Sigmoid colon (tissue), 3 donors: ENCODE measurements at regions not wholly inside any gene's neighbourhood (a gene's known extent, or its start where the extent isn't known, plus 50 kb on each side); places are given as distances from the start of the nearest gene placed in this dataset.

ENCODE experiments used
- CTCF ChIP-seq, 4 experiments: fragments of 450-650 bp in 3 of 4; fragments of 200-600 bp in 1 of 4; IDR thresholded peaks; one replicate each; pipeline ENCODE4 v1.5.1; 2016 to 2019; ENCODE audit warnings: antibody characterized with exemption in 4 of 4, mild to moderate bottlenecking in 3 of 4, moderate library complexity in 2 of 4
- POLR2A ChIP-seq, 2 donors: fragments of 450-650 bp; IDR thresholded peaks; one replicate each; pipeline ENCODE4 v1.6.1; 2016; ENCODE audit warnings: antibody characterized with exemption in 2 of 2, mild to moderate bottlenecking in 2 of 2, moderate library complexity in 2 of 2

GRCh38 chr3:117217760-117218316 lies 508.3 kb downstream of the TUSC7 start:
- TF ChIP-seq POLR2A (IDR thresholded peaks at IDR 0.05): no peak
- no peak for TF ChIP-seq CTCF (IDR thresholded peaks at IDR 0.05)
